ENCODE measurements at regions not wholly inside any gene's neighbourhood (a gene's known extent, or its start where the extent isn't known, plus 50 kb on each side); places are given as distances from the start of the nearest gene placed in this dataset.

DNA sequence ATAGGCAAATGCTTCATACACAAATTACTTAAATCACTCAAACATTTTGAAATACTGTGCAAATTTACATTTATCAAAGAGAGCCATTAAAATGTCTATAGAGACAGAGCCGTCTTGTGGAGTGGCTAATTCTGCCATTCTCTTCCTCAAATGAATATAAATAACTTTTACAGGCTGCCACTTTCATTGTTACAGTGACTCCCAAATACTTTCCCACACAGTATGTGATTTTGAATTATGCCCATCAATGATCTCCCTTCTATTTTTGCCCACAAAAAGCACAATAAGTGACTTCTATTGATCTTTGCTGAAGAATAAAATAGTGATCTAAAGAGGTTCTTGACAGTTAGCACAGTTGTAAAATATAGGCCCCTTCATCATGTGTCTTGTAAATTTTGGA lies 1244.9 kb downstream of the PCDH17 start:
- Histone ChIP-seq H3K36me3 (ENCODE audit: control insufficient read depth in 4 of 4, insufficient read depth in 3 of 4, low read depth in 1 of 4, low read length in 3 of 4) (no peaks in the 10 kb centered on the region), H3K4me3 (ENCODE audit: low read depth in 1 of 3, low read length in 3 of 3) (no peak overlapping the region), H3K4me1 (ENCODE audit: control insufficient read depth in 4 of 4, insufficient read depth in 4 of 4, low read length in 3 of 4) (no peaks in the 10 kb centered on the region), H3K27me3 (ENCODE audit: control insufficient read depth in 4 of 4, insufficient read depth in 4 of 4, low read length in 3 of 4) (no peaks in the 10 kb centered on the region), H3K9ac (ENCODE audit: low read depth in 1 of 2, low read length in 2 of 2) (no peak overlapping the region), H3K9me3 (ENCODE audit: control insufficient read depth in 4 of 4, low read length in 3 of 4) (no peaks in the 10 kb centered on the region), H3K27ac (ENCODE audit: low read depth in 1 of 2, low read length in 2 of 2) (no peak overlapping the region)
- DNase-seq (ENCODE audit: low spot score): no peak
- WGBS: 74% methylated on average over 1 of the region's 1 CpG
- TF ChIP-seq HNF4A (conservative IDR thresholded peaks at IDR 0.05) (no peak), SP1 (IDR thresholded peaks at IDR 0.05) (no peak), FOXA1 (IDR thresholded peaks at IDR 0.05) (no peak), RAD21 (IDR thresholded peaks at IDR 0.05) (no peak), RXRA (IDR thresholded peaks at IDR 0.05) (no peak), TAF1 (conservative IDR thresholded peaks at IDR 0.05) (no peak), HNF4G (IDR thresholded peaks at IDR 0.05) (no peak), GABPA (IDR thresholded peaks at IDR 0.05 in 1 of 2, conservative IDR thresholded peaks at IDR 0.05 in 1 of 2) (no peak), FOXA2 (IDR thresholded peaks at IDR 0.05) (no peak), EGR1 (IDR thresholded peaks at IDR 0.05; ENCODE audit: low read depth in 2 of 2) (no peak), YY1 (IDR thresholded peaks at IDR 0.05) (no peak), JUND (IDR thresholded peaks at IDR 0.05) (no peak), NR2F2 (IDR thresholded peaks at IDR 0.05) (no peak)
- TF ChIP-seq, protein P1, sequence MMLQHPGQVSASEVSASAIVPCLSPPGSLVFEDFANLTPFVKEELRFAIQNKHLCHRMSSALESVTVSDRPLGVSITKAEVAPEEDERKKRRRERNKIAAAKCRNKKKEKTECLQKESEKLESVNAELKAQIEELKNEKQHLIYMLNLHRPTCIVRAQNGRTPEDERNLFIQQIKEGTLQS (IDR thresholded peaks at IDR 0.05): no peak
- TF ChIP-seq, protein P2, sequence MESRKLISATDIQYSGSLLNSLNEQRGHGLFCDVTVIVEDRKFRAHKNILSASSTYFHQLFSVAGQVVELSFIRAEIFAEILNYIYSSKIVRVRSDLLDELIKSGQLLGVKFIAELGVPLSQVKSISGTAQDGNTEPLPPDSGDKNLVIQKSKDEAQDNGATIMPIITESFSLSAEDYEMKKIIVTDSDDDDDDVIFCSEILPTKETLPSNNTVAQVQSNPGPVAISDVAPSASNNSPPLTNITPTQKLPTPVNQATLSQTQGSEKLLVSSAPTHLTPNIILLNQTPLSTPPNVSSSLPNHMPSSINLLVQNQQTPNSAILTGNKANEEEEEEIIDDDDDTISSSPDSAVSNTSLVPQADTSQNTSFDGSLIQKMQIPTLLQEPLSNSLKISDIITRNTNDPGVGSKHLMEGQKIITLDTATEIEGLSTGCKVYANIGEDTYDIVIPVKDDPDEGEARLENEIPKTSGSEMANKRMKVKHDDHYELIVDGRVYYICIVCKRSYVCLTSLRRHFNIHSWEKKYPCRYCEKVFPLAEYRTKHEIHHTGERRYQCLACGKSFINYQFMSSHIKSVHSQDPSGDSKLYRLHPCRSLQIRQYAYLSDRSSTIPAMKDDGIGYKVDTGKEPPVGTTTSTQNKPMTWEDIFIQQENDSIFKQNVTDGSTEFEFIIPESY (IDR thresholded peaks at IDR 0.05): no peak
- TF ChIP-seq, protein P3, sequence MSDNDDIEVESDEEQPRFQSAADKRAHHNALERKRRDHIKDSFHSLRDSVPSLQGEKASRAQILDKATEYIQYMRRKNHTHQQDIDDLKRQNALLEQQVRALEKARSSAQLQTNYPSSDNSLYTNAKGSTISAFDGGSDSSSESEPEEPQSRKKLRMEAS (IDR thresholded peaks at IDR 0.05): no peak
- TF ChIP-seq, protein P4, sequence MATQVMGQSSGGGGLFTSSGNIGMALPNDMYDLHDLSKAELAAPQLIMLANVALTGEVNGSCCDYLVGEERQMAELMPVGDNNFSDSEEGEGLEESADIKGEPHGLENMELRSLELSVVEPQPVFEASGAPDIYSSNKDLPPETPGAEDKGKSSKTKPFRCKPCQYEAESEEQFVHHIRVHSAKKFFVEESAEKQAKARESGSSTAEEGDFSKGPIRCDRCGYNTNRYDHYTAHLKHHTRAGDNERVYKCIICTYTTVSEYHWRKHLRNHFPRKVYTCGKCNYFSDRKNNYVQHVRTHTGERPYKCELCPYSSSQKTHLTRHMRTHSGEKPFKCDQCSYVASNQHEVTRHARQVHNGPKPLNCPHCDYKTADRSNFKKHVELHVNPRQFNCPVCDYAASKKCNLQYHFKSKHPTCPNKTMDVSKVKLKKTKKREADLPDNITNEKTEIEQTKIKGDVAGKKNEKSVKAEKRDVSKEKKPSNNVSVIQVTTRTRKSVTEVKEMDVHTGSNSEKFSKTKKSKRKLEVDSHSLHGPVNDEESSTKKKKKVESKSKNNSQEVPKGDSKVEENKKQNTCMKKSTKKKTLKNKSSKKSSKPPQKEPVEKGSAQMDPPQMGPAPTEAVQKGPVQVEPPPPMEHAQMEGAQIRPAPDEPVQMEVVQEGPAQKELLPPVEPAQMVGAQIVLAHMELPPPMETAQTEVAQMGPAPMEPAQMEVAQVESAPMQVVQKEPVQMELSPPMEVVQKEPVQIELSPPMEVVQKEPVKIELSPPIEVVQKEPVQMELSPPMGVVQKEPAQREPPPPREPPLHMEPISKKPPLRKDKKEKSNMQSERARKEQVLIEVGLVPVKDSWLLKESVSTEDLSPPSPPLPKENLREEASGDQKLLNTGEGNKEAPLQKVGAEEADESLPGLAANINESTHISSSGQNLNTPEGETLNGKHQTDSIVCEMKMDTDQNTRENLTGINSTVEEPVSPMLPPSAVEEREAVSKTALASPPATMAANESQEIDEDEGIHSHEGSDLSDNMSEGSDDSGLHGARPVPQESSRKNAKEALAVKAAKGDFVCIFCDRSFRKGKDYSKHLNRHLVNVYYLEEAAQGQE (IDR thresholded peaks at IDR 0.05): no peak
- TF ChIP-seq, protein P5, sequence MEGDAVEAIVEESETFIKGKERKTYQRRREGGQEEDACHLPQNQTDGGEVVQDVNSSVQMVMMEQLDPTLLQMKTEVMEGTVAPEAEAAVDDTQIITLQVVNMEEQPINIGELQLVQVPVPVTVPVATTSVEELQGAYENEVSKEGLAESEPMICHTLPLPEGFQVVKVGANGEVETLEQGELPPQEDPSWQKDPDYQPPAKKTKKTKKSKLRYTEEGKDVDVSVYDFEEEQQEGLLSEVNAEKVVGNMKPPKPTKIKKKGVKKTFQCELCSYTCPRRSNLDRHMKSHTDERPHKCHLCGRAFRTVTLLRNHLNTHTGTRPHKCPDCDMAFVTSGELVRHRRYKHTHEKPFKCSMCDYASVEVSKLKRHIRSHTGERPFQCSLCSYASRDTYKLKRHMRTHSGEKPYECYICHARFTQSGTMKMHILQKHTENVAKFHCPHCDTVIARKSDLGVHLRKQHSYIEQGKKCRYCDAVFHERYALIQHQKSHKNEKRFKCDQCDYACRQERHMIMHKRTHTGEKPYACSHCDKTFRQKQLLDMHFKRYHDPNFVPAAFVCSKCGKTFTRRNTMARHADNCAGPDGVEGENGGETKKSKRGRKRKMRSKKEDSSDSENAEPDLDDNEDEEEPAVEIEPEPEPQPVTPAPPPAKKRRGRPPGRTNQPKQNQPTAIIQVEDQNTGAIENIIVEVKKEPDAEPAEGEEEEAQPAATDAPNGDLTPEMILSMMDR (IDR thresholded peaks at IDR 0.05; ENCODE audit: low read depth, low read length, missing input control): no peak
